GM18873 (cell line): ENCODE measurements at regions not wholly inside any gene's neighbourhood (a gene's known extent, or its start where the extent isn't known, plus 50 kb on each side); places are given as distances from the start of the nearest gene placed in this dataset.

Experiments
- ATAC-seq: cut with Tn5 transposase; IDR thresholded peaks from one replicate; pipeline ENCODE4 v1.9.1; 2021; ENCODE audit warnings: mild to moderate bottlenecking, moderate library complexity, moderate number of reproducible peaks; ENCODE audit not compliant: unreplicated experiment, low FRiP score

DNA sequence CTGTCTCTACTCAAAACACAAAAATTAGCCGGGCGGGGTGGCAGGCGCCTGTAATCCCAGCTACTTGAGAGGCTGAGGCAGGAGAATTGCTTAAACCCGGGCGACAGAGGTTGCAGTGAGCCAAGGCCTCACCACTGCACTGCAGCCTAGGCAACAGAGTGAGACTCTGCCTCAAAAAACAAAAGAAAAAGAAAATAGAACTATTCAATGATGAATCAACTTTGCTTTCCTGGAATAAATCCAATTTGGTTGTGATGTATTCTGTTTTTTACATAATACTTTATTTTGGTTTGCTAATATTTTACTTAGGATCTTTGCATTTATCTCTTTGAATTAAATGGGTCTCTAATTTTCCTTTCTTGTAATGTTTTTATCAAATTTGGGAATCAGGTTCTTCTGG is 86.3 kb upstream of the MBOAT2 start:
- ATAC-seq: no peak

DNA sequence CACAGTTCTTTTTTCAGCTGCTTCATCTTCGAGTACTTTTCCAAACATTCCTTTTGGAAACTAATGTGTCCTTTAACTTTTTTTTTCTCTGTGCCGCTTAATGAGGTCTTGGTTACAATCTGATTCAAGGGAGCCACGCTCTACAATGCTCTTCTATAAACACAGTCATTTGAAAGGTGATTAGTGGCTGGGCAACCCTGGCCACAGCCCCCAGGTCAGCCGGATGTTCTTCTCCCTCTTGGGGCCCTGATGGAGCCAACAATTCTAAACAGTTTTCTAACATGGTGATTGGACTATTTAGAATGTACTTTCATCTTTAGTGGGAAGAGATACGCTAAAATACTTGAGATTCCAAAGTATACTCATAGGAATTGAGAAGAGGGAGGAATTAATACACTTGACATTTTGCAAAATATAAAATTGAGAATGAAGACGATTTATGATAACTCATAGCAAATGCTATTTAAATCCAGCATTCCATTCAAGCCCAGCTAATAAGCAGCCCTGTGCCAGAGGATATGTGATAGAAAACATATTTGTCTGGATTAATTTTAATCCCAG is 83.7 kb upstream of the MBOAT2 start:
- no peak for ATAC-seq

DNA sequence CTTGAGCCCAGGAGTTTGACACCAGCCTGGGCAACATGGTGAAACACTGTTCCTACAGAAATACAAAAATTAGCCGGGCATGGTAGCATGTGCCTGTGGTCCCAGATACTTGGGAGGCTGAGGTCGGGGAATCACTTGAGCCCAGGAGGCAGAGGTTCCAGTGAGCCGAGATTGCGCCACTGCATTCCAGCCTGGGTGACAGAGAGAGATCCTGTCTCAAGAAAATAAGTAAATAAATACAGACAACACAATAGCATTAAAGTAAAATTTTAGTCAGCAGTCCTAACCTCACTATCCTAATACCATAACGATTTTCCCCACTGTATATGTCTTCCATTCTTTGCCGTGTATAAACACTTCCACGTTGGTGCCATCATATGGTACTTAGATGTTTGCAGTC is 83.0 kb upstream of the MBOAT2 start:
- no peak for ATAC-seq

DNA sequence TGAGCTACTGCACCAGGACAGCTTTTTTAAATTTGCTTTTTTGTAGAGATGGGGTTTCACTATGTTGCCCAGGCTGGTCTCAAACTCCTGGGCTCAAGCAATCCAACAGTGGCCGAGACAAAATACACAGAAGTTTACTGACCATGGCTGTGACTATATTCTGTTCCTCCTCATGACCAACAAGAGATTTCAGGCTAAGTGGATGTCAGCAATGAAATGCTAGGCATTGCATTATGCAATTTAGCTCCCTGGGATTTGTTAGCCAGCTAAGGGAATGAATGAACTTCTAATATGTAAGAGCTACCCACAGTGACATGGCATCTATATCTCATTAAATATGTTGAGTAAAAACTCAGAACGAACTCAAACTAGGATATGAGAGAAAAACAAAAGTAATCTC is 81.9 kb upstream of the MBOAT2 start:
- no peak for ATAC-seq

DNA sequence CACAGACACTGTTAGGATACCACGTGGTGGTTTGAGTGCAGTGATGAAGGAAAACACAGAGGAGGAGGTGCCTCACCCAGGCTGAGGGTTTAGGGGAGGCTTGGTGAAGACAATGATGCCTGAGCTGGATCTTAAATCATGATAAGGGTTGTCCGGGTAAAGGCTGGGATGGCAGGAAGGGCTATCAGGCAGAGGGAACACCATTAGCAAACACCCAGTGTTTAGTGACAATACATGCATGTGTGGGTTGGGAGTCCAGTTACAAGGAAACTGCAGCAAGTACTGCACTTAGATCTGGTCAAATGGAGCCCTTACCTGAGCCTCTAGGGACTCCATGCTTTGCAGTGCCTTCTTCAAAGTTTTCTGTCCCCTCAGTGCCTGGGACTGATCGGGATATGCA is 79.8 kb upstream of the MBOAT2 start:
- no peak for ATAC-seq

DNA sequence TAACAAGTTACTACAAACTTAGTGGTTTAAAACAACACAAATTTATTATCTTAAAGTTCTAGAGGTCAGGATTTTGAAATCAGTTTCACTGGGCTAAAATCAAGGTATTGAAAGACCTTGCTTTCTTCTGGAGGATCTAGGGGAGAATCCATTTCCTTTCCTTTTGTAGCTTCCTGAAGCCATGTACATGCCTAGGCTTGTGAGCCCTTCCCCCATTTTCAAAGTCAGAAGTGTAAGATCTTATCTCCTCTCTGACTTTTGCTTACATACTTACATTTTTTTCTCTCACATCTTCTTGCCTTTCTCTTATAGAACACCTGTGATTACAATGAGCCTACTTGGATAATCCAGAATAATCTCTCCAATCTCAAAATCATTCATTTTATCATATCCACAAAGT is 78.7 kb upstream of the MBOAT2 start:
- no peak for ATAC-seq

DNA sequence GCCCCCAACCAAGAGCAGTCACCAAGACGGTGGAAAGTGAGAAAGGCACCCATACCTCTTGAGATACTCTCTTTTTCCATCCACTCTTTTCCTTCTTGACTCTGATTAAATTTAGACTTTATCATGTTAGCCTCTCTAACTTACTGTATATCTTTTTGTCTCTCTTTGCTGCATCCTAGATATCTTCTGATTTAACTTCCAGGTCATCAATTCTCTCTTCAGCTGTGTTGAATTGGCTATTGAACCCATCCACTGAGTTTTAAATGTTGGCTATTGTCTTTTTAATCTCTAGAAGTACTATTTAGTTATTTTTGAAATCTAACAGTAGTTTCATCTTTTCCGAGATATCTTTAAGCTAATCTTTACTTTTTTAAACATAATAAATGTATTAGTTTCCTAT is 78.3 kb upstream of the MBOAT2 start:
- no peak for ATAC-seq

DNA sequence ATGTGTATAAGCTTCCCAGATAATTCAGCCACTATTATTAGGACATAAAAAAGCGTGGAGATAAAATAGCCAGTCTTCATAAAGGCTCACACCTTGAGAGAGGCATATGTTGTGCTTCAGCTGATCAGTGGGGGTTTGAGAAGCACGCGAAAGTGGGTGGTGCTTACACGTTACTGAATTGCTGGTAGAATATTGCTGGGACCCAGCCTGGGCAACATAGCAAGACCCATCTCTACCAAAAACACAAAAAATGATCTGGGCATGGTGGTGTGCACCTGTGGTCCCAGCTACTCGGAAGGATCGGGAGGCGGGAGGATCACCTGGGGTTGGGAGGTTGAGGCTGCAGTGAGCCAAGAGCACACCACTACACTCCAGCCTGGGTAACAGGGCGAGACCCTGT is 74.9 kb upstream of the MBOAT2 start:
- ATAC-seq: no peak

DNA sequence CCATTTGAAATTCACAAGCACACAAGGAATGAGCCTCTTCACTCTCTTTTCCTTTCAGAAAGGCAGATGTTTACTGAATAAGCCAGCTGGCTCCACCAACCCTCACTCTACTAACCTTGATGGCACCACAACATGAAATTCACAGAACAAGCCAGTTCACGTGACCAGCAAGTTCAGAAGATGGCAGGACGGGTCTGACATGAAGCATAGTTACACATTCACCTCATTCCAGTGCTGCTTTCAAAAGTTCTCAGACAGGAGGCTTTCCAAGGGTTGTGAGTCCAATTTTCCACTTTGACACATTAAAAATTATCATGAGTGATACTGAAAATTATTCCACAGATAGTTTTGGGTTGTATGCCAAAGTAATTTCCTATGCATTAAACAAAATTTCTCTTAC is 74.2 kb upstream of the MBOAT2 start:
- no peak for ATAC-seq

DNA sequence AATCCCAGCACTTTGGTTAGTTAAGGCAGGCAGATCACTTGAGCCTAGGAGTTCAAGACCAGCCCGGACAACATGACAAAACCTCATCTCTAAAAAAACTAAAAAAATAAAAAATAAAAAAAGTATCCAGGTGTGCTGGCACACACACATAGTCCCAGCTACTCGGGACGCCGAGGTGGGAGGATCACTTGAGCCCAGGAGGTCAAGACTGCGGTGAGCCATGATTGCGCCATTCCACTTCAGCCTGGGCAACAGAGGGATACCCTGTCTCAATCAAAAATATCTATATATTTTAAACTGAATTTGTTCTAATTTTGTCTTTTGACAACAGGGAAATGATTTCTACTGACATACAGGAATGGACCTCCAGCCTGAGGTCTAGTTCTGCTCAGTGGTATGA is 73.3 kb upstream of the MBOAT2 start:
- ATAC-seq: no peak

DNA sequence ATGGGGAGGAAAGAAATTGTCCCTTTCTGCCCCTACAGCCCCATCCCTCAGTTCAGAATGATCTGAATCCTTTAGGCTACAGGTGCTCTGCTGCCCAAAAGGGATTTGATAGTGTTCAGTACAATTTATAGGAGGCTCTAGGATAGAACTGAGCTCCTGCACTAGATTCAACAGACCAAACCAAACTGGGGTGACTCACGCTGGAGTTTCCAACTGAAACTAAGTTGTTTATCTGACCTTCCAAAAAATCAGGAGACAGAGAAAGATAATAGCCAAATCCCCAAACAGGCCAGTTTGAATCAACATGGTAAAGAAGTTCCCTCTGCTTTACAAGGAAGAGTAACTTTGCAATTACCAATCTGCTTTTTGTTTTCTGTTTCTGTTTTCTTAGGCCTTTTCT is 72.7 kb upstream of the MBOAT2 start:
- no peak for ATAC-seq

DNA sequence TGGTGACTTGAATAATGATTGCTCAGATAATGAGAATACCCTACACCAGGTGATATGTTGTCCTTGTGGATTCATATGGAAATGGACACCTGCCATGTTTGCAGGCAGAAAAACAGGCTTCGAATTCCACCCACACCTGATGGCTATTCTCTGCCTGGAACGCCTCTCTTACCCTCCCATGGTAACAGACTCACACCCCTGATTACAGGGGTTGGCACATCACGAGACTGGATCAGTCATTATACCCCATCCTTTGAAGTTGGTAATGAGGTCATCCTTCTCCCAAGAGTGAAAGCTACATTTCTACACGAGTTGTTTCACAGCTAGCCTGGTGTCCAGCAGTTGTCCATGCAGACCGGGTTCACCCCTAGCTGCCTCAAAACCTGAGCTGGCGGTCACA is 71.4 kb upstream of the MBOAT2 start:
- ATAC-seq: no peak

DNA sequence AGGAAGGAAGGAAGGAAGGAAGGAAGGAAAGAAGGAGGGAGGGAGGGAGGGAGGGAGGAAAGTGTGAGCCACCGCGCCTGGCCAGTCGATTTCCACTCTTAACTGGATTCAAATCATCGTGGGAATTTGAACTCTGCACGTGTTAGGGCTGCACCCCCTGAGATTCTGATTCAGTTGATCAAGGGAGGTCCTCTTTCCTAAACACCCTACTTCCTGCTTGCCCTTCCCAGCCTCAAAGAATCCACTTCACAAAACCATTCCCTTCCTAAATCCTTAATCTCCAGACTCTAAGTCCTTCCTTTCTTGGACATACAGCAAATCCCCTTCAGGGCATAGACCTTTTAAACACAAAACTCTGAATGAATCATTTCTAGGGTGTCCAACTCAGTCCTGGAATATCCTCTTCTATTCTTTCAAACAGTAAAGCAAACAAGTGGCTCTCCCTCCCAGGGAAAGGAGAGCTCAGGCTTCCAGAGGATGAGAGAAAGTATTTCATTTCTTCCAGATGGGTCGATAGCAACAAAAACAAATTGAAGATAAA is 68.2 kb upstream of the MBOAT2 start:
- no peak for ATAC-seq

DNA sequence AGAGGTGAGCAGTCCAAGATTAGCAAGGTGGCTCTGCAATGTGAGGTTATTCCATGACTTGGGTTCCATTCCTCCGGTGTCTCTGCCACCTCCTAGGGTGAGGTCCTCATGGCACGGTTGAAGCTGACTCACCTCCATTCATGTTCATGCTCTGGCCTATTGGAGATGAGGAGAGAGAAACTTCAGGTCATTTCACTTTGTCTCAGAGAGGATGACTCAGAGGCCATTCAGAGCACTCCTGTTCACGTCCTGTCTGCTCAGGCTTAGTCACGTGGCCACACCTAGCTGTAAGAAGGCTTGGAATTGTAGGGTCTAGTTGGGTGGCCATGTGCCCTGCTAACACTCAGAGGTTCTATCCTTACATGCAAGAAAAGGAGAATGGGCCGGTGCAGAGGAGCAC is 67.5 kb upstream of the MBOAT2 start:
- ATAC-seq: no peak

DNA sequence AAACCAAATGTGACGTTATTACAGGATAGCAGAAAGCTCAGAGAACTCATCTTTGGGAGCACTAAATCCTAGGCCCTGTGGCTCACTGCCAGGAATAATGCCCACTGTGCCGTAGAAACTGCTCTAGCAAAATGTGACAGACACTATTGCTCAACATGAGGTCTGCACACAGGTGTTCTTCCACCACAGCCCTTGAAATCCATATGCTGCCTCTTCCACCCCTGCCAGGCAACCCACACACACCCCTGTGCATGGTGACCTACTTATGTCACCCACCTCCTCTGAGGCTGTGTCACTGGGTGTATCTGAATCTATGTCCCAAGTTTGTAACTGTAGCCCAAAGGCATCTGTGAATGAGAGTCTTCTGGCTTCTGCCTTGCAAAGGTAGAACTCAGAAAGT is 66.1 kb upstream of the MBOAT2 start:
- ATAC-seq: no peak

DNA sequence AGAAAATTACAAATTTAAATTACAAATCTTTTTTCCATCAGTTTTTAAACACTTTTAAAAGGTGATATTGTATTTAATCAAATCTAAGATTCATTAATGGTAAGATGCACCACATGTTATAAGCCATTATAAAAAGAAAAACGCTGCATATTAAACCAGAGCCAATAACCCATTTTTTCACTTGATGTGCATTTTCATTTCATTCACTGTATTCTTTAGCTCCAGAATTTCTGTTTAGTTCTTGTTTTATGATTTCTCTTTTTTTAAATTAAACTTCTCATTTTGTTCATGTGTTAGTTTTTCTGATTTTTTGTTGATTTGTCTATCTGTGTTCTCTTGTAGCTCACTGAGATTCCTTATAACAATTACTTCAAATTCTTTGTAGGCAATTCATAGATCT is 62.4 kb upstream of the MBOAT2 start:
- no peak for ATAC-seq

DNA sequence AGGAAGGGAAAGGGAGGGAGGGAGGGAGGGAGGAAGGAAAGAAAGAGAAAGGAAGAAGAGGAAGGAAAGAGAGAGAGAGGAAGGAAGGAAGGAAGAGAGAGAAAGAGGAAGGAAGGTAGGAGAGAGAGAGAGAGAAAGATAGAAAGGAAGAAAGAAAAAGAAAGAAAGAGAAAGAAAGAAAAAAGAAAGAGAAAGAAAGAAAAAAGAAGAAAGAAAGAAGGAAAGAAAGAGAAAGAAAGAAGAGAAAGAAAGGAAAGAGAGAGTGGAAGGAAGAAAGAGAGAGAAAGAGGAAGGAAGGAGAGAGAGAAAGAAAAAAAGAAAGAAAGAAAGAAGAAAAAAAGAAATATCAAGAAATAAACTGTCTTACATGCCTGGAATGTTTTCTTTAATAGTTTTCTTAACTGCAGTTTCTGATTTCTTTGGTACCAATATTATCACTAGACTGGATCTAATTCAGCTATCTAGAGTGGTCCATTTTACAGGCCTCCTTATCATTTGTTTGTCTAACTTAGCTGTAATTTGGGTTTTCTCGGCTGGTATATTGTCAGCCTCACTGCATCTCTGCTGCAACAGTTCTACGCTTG is 59.6 kb upstream of the MBOAT2 start:
- no peak for ATAC-seq

DNA sequence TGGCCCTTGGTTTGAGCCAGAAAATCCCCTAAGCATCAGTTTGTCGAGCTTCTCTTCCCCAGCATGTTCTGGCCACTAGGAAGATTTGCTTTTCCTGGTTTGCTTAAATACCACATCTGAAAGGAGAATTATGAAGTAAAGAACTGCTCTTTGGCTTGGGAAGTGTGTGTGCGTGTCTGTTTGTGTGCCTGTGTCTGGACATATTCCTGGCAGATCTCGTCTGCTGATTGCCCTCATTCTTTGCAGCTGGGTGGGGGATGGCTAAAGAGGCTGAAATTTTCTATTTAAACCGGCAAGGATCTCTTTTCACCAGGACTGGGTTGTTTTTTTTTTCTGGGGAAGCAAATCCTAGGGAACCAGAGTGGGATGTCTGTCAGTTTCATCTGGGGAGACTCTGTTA is 57.3 kb upstream of the MBOAT2 start:
- no peak for ATAC-seq

DNA sequence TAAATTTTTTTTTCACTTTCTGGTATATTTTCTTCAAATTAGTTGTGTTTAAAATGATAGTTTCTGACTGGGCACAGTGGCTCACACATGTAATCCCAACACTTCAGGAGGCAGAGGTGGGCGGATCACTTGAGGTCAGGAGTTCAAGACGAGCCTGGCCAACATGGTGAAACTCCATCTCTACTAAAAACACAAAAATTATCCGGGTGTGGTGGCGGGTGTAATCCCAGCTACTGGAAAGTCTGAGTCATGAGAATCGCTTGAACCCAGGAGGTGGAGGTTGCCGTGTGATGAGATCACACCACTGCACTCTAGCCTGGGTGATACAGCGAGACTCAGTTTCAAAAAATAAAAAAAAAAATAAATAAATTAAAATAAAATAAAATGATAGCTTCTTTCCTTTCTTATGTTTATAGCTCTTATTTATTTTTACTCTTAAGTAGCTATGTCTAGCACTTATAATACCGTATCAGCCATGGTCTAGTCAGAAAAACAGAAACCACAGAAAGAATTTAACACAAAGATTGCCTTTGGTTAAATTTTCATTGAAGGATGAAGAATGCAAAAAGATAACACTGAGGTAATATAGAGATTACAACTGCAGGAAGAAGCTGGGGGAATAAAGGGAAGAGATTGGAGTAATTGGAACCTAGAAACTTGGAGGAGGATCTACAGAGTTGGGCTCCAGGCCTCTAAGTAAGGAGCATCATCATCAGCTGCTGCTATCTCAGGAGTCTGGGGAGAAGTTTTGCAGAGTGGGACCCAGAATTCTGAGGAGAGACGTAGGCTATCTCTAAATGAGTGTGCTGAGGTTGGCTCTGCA is 54.7 kb upstream of the MBOAT2 start:
- no peak for ATAC-seq

DNA sequence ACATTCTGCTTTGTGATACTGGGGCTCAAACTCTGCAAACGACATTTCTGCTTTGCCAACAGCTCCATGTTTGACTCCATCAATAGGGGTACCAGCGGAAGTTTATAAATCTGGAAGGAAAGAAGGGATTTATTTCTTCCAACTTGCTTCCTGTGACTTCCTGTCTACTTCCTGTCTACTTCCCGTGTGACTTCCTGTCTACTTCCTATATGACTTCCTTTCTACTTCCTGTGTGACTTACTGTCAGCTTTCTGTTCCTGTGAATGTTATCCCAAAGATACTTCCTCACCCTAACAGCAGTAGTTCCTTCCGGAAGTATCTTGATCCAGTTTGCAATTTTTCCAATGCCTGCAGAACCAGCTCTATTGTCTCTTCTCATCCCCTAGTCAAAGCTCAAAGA is 52.0 kb upstream of the MBOAT2 start:
- ATAC-seq: no peak

DNA sequence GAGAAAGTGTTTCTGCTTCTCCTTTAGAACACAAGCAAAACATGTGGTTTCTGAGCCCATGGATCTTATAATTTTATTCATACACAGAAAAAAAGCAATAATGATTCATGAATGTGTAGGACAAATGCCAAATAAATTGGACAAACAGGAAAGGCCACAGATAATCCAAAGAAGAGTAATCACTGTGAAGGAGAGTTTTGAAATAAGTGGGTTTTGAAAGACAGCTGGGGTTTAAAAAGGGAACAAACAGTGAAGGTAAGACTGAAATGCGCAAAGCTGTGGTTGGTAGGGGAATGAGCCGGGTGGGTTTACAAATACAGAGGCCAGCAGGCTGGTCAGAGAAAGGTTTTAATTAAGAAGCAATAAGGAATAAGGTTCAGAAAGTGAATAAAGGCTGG is 50.0 kb upstream of the MBOAT2 start:
- ATAC-seq: no peak
